ENCODE measurements at regions not wholly inside any gene's neighbourhood (a gene's known extent, or its start where the extent isn't known, plus 50 kb on each side); places are given as distances from the start of the nearest gene placed in this dataset.

GRCh38 chrX:43002526-43003203, 224.7 kb upstream of the PPP1R2C start:
- Histone ChIP-seq H3K27ac (no peak overlapping the region), H3K4me3 (no peak overlapping the region)

- Histone ChIP-seq H3K4me3 (no peak overlapping the region), H3K27ac (no peak overlapping the region)
Observed at GRCh38 chrX:43003204-43003565, 225.2 kb upstream of the PPP1R2C start.

- no peak overlapping the region for H3K4me3 ChIP-seq
- H3K27ac ChIP-seq = no peak overlapping the region
Observed at GRCh38 chrX:43003939-43004338, 226.0 kb upstream of the PPP1R2C start.

- Histone ChIP-seq H3K4me3 (no peak overlapping the region), H3K27ac (no peak overlapping the region)
Observed at GRCh38 chrX:43005561-43005960, 227.6 kb upstream of the PPP1R2C start.

GRCh38 chrX:43008356-43008755, 230.4 kb upstream of the PPP1R2C start:
- H3K27ac ChIP-seq = no peak overlapping the region
- no peak overlapping the region for H3K4me3 ChIP-seq

GRCh38 chrX:43016021-43016420, 238.1 kb upstream of the PPP1R2C start:
- H3K4me3 ChIP-seq = no peak overlapping the region
- no peak overlapping the region for H3K27ac ChIP-seq

GRCh38 chrX:43018031-43018430, 240.1 kb upstream of the PPP1R2C start:
- no peak overlapping the region for H3K4me3 ChIP-seq
- no peak overlapping the region for H3K27ac ChIP-seq

GRCh38 chrX:43019021-43019420, 241.1 kb upstream of the PPP1R2C start:
- no peak overlapping the region for H3K27ac ChIP-seq
- no peak overlapping the region for H3K4me3 ChIP-seq

- no peak overlapping the region for H3K4me3 ChIP-seq
Observed at GRCh38 chrX:43025806-43026315, 247.9 kb upstream of the PPP1R2C start.

GRCh38 chrX:43064096-43064495, 286.1 kb upstream of the PPP1R2C start:
- no peak overlapping the region for H3K27ac ChIP-seq
- no peak overlapping the region for H3K4me3 ChIP-seq

More at GRCh38 chrX:43025806-43026315, 247.9 kb upstream of the PPP1R2C start:
- H3K27ac ChIP-seq = no peak overlapping the region

- H3K4me3 ChIP-seq = no peak overlapping the region
- H3K27ac ChIP-seq = no peak overlapping the region
Observed at GRCh38 chrX:43065978-43066377, 288.0 kb upstream of the PPP1R2C start.

GRCh38 chrX:43068639-43069038, 290.7 kb upstream of the PPP1R2C start:
- Histone ChIP-seq H3K4me3 (no peak overlapping the region), H3K27ac (no peak overlapping the region)

GRCh38 chrX:43083016-43083415, 305.1 kb upstream of the PPP1R2C start:
- Histone ChIP-seq H3K27ac (no peak overlapping the region), H3K4me3 (no peak overlapping the region)

GRCh38 chrX:43087830-43088229, 309.9 kb upstream of the PPP1R2C start:
- Histone ChIP-seq H3K4me3 (no peak overlapping the region), H3K27ac (no peak overlapping the region)

GRCh38 chrX:43096830-43097229, 318.9 kb upstream of the PPP1R2C start:
- no peak overlapping the region for H3K27ac ChIP-seq
- no peak overlapping the region for H3K4me3 ChIP-seq

GRCh38 chrX:43106009-43106408, 328.0 kb upstream of the PPP1R2C start:
- no peak overlapping the region for H3K27ac ChIP-seq
- no peak overlapping the region for H3K4me3 ChIP-seq

GRCh38 chrX:43108828-43109227, 330.9 kb upstream of the PPP1R2C start:
- no peak overlapping the region for H3K4me3 ChIP-seq
- H3K27ac ChIP-seq = no peak overlapping the region

GRCh38 chrX:43121637-43122036, 343.7 kb upstream of the PPP1R2C start:
- H3K4me3 ChIP-seq = no peak overlapping the region
- H3K27ac ChIP-seq = no peak overlapping the region

GRCh38 chrX:43139645-43140044, 361.7 kb upstream of the PPP1R2C start:
- Histone ChIP-seq H3K27ac (no peak overlapping the region), H3K4me3 (no peak overlapping the region)

GRCh38 chrX:43140582-43140981, 362.6 kb upstream of the PPP1R2C start:
- H3K4me3 ChIP-seq = no peak overlapping the region

GRCh38 chrX:43141885-43142284, 363.9 kb upstream of the PPP1R2C start:
- Histone ChIP-seq H3K4me3 (no peak overlapping the region), H3K27ac (no peak overlapping the region)

More at GRCh38 chrX:43140582-43140981, 362.6 kb upstream of the PPP1R2C start:
- no peak overlapping the region for H3K27ac ChIP-seq

GRCh38 chrX:43148305-43148704, 370.3 kb upstream of the PPP1R2C start:
- Histone ChIP-seq H3K27ac (no peak overlapping the region), H3K4me3 (no peak overlapping the region)

All from skin epidermis (tissue), 12 donors.